GM18868 (cell line): ENCODE measurements at regions not wholly inside any gene's neighbourhood (a gene's known extent, or its start where the extent isn't known, plus 50 kb on each side); places are given as distances from the start of the nearest gene placed in this dataset.
"Not testable (repeated sequence)": the region's sequence is repeated elsewhere in the genome, so short reads cannot be mapped to it uniquely, and the experiment has no call there.

ENCODE experiments used
- ATAC-seq: cut with Tn5 transposase; IDR thresholded peaks from one replicate; pipeline ENCODE4 v1.9.1; 2021; ENCODE audit warnings: mild to moderate bottlenecking, moderate library complexity; ENCODE audit not compliant: unreplicated experiment

DNA sequence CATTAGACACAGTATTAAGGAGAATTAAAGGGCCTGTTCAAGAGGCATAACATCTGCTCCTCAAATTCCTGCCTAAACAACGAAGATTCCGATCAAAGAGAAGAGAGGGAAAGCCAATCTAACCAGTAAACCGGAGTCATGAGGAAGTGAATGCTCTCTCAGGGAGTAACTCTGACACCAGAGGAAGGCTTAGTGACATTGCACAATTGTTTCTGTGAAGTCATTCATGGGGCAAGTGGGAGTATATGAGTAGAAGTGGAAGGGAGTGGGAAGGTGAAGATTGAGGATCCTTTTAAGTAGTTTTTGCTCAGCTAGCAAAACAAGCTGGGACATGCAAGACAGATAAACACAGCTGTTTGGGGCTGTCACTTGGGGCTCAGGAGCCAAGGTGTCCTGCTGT, 136.4 kb upstream of the FAM174A start:
- ATAC-seq = not testable (repeated sequence)

DNA sequence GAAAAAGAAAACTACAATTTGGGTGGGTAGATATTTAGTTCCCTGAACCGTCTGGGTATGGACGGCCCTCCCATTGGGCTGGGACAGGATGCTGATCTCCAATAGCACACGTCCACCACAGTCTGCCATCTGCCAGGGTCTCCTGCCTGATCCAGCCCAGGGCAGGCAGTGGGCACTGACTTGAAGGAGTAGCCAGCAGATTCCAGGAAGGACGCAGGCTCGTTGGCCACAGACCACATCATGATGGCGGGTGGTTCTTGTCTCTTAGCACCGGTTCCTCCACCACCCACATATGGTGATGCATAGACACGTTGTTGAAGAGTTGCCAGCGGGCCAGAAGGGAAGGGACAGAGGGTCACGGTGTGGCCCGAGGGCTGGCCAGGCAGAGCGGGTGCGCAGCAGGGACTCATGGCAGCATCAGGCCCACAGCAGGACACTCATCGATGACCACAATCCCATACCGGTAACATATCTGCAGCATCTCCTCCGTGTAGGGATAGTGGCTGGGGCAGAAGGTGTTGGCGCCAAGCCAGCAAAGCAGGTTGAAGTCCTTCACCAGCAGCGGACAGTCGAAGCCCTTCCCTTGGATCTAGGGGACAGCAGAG, 155.8 kb upstream of the FAM174A start:
- not testable (repeated sequence) for ATAC-seq

DNA sequence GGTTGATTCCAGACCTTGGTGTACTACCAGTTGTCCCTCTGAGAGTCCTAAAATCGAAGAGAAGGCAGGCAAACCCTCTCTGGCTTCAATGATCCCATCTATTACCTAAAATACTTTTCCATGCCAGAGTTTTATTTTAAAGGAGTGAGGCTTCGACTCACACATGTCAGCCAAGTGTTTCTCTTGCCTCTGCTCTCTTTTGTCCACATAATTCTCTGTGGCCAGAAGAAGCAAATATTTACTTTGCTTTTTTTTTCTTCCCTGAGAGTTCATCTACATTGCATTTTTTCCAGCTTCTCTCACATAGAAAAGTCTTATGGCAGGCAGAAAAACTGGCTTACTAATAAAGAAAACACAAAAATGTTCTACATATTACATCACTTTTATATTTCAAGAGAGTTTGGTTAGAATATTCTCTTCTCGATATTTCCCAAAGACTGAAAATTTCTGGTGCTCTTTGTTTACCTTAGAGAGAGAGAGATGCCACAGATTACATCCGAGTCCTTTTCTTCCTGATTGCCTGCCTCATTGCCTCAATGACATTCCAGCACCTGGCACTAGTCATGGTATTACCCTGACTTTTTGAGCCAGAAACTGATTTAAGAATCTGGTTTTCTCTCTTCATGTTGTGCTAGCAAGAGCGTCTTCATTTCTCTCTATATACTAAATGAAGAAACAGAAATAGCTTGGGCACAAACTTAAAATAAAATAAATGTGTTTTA, 170.3 kb upstream of the FAM174A start:
- ATAC-seq = not testable (repeated sequence)

DNA sequence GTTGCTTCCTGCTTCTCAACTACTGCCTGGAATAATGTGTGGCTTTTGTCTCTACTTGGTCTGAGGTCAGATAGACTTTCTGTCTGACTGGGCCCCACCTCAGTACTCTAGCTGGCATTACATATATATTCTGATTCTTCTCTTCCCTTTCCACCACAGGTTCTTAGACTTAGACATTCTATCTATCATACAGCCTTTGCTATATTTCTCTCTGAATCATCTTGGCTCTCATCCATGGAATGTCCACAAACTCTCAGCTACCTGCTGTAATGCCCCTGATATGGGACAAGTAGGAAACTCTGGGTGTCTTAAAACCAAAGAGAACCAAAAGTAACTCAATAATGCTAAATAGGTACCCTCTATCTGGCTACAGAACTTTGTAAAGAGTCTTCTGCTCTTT, 170.8 kb upstream of the FAM174A start:
- ATAC-seq = not testable (repeated sequence)

DNA sequence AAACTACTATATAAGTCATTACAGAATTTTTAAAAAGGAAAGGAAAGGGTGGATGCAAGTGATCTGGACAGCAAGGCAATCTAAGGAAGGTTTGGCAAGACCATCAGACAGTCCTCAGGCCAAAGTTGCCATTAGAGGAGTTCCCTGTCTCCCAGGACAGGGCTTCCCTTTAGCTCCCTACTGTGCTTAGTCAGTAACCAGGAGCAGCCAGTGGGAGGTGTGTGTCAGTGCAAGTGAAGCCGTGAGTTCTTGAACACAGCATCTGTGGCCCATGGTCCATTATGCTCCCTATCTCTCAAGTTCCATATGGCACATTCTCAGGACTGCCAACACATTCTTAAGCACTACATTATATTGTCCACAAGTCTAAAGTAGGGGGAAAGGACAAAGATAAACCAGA, 175.2 kb upstream of the FAM174A start:
- ATAC-seq = not testable (repeated sequence)

DNA sequence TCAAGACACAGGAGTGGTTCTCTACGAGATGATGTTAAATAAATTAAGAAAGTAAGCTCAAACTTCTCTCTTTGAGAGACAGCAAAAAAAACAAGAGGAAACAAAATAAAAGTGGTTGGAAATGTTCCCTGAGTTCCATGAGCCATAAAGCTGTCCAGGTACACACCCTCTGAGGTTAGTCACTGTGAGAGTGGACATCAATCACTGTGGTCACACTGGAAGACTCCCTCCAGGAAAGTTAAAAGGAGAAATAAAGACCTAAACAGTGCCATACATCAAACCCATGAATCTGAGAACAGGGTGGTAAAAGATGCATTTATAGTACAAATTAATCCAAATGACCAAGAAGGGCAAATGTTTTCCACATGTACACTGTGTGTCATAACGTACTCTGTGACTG, 188.9 kb upstream of the FAM174A start:
- not testable (repeated sequence) for ATAC-seq

DNA sequence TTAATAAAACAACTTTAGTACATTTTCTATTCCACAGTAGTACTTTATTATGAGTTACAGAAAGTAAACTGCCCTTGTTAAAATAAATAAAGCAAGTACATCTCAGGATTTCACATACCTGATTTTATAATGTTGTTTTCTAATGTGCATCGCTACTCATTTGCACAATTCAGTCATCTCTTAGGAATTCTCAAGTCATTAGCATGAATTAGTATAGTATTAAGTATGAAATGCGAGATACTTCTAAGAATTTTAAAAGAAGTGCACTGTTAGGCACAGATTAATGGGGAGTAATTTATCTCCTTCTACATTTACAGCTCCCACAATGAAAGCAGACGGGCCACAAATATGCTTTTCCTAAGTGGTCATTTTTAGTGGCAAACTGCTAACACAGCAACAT, 193.7 kb upstream of the FAM174A start:
- not testable (repeated sequence) for ATAC-seq

DNA sequence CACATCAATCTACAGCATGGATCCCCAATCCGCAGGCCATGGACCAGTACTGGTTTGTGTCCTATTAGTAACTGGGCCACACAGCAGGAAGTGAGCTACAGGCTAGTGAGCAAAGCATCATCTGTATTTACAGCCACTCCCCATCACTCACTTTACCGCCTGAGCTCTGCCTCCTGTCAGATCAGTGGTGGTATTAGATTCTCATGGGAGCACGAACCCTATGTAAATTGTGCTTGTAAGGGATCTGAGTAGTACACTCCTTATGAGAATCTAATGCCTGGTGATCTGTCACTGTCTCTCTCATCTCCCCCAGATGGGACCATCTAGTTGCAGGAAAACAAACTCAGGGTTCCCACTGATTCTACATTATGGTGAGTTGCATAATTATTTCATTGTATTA, 212.7 kb upstream of the FAM174A start:
- ATAC-seq = no peak

DNA sequence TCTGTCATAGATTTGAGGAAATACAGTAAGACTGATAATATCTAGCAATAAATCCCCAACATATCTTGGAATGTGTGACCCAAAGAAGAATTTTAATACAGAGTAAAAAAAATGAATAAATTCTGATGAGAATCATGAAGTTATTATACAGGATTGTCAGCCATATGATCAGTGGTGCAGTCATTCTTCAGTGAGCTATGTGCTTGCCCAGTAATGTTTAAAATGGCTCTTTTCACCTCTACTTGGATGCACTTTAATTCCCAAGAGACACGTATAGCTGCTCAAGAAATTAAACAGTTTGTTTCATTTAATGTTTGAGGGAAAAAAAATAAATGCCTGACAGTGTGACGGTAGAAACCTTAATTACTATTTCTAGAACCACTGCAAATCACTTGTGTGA, 215.3 kb upstream of the FAM174A start:
- ATAC-seq = no peak

DNA sequence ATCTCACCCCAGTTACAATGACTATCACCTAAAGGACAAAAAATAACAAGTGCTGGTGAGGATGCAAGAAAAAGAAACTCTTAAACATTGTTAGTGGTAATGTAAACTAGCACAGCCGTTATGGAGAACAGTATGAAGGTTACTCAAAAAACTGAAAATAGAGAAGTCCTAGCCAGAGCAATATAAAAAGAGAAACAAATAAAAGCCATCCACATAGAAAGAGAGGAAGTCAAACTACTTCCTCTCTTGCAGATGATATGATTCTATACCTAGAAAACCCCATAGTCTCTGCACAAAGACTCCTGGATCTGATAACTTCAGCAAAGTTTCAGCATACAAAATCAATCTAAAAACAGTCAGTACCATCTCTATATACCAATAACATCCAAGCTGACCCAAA, 221.5 kb upstream of the FAM174A start:
- ATAC-seq = no peak

DNA sequence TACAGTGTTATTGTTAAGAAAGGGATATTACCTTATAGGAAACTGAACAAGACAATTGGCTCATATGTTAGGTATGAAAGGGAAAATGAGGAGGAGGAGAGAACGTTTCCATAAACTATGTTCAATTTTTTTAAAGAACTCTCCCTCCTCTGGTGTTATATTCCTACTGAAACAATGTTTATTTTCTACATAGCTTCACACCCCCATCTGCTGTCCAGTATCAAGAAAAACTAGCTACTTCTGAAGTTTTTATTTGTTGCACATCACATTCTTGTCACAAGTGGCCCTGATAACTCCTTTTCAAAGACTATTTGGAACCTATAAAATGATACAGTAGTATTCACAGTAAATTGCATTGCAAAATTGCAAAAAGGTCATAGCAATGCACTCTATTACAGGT, 223.4 kb upstream of the FAM174A start:
- ATAC-seq = no peak

DNA sequence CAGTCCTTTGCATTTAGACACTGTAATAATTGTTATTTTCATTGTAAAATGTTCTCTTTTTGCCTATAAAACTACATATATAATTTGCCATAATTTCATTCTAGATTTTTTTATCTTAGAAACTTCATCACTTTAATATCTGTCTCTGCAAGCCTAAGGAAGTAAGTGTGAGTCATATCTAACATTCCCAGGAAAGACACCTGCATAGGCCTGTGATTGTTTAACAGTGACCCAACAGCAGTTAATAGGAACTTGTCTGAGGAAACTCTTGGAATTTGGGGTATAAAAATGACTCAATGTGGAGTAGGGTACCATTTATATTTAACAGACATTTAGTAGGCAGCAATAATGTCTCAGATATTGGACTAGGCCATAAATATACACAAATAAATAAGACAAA, 229.2 kb upstream of the FAM174A start:
- no peak for ATAC-seq

DNA sequence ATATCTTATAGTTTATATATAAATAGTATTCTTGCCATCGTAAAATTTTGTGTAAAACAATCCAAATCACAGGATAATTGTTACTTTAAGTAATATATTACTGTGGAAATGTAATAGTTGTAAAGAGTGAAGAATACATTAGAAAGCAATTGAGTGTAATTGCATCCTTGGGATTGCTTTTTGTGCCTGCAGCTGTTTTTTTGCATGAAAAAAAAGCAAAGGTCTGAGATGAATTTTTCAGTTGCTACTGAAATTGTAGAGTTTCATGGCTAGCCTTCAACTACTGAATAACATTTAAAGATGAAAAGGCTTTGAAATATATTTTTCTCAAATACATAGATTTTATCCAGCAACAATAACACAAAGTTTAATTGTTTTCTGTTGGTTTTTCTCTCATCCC, 232.0 kb upstream of the FAM174A start:
- ATAC-seq = no peak

DNA sequence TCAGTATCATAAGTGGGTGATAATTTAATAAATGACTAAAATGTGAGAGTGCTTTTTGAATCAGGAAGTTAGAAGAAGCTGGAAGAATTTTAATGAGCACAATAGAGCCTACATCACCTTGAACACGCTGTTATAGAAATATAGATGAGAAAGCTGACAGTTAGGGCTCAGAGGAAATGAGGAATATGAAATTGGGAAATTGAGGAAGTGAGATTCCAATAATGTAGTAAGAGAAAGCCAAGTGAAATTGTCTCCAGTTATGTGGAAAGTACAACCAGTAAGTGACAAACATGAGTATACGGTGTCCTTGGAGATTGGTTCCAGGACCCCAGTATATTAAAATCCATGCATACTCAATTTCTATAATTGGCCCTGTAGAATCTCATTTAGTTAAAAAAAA, 235.9 kb upstream of the FAM174A start:
- no peak for ATAC-seq

DNA sequence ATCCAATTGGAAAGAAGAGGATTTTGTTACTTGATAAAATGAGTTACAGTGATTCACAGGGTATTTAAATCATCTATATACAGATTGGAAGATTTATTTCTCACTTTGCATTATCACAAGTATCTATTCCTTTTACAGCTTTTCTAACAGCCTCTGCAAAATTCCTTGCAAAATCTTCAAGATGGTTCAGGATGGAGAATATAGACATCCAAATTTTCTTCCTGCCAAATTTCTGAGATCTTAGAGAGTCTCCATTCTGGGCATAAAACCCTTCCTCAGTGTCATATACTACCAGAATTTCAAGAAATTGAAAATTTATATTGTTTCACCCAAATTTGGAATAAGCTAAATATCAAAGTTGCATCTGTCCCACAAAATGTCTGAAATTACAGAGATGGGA, 259.1 kb upstream of the FAM174A start:
- ATAC-seq = no peak

DNA sequence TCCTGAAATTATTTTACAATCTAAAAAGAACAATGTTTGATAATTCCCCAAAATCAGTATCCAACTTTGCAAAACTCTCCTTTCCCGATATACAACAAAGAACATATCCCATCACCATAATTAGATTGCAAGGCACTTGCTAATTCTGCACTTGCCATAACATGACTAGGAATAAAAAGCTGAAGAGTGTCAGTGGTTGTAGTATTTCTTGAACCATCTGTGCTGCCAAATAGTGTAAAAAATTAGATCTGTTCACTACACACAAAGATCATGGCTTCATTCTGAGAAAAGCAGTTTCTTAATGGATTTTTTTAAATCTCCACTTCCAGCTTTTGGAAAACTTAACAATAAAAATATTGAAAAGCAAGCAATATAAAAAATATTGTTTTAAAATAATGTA, 259.5 kb upstream of the FAM174A start:
- no peak for ATAC-seq

DNA sequence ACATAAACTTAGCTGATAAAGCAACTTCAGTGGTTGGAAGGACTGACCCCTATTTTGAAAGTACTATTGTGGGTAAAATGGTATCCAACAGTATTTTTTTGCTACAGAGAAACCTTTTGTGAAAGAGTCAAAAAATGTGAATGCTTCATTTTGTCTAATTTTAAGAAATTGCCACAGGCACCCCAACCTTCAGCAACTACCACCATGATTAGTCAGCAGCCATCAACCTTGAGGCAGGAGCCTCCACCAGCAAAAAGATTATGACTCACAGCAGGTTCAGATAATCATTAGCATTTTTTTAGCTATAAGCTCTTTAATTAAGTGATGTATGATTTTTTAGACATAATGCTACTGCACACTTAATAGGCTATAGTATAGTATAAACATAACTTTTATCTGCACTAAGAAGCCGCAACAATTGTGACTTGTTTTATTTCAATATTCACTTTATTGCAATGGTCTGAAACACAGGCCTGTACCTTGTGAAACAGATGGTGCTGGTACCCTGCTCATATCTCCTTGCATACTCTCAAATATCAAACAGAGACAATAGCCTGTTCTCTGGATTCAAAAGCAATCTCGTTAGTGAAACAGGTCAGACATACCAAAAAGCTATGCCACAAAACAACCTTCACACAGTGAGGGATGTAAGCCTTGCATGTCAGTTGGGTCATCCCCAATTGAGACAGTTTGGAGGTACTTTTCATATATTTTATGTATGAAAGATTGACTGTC, 261.2 kb upstream of the FAM174A start:
- no peak for ATAC-seq

DNA sequence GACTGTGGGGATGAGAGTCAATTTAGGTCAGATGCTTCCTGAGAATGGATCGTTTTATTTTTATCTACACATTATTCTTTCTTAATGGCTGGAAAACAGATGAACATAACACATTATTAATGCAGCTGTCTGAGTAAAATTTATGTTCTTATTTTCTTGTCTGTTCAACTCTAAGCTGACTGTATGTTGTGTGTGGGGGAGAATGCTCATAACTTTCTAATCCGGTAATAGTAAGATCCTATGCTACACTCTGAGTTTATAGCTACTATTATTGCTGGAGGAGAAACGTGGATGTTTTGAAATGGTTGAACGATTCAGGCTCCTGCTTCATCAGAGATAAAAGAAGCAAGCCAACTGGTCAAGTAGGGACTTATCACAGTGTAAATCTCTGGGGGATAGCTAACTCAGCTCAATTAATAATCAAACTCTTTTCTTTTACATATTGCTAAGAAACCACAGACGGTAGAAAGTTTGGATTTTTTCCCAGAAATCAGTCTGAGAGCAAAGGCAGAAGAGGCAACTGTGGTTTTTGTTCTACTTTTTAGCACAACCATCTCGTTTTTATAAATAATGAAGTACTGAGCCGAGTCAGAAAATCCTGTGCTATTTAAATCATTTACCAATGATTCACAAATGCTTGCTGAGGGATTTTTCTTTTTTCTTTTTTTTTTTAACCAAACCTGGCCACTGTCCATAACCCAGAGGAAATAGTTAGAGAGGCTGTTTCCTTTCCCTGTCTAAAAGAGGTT, 265.0 kb upstream of the FAM174A start:
- ATAC-seq = no peak

DNA sequence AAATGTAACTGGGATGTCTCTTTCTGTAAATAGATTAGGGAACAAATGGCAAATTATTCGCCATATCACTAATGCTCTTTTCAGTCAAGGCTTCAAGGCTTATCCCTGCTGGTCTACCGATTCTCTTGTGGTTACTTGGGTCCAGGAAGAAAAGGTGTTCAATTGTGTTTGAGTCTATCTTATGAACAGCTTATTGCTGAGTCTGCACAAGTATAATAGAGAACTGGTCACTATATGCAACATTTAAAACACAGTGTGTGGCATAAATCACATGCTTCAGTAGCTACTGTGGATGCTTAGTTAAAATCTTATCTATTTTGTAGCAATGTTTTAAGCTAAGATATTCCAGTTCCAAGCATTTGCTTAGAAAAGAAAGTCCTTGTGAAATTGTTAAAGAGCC, 274.2 kb upstream of the FAM174A start:
- no peak for ATAC-seq

DNA sequence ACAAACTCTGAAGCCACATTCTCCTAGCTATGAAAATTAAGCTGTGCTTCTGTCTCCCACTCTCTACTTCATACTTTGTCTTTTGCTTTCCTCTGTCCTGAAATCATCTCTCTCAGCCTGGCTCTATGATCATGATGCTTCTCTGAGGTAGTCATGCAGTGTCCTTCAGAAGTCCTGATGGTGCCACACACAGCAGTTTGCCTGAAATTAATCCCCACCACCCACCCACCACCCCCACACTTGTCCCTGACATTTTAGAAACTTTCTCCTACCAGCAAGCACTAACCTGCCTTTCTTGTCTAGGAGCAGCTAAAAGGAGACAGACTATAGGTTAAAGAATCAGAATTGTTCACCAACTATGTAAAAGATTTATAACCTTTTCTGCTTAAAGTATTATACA, 282.2 kb upstream of the FAM174A start:
- no peak for ATAC-seq

DNA sequence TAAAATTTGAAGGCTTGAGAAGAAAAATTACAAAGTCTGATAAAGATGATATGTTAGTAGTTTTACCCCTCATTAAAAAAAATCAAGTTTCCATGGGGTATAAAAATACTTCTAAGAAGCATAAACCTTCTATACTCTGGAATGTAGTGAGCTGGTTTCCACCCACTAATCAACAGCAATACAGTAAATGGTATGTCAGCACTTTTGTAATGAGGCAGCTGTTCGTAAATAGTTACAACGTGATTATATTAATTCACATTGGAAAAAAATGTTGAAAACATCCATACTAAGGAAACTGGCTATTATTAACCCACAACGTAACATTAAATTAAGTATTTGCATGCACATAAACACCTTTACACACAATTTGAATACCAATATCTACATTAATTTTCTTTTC, 283.1 kb upstream of the FAM174A start:
- ATAC-seq = no peak

DNA sequence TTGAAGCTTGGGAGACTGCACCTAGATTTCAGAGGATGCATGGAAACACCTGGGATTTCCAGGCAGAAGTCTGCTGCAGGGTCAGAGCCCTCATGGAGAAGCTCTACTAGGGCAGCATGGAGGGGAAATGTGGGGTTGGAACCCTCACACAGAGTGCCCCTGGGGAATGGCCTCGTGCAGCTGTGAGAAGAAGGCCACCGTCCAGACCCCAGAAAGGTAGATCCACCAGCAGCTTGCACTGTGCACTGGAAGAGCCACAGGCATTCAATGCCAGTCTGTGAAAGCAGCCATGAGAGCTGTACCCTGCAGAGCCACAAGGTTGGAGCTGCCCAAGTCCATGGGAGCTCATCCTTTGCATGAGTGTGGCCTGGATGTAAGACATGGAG, 285.3 kb upstream of the FAM174A start:
- ATAC-seq = no peak
